HG03460 (cell line): ENCODE measurements at regions not wholly inside any gene's neighbourhood (a gene's known extent, or its start where the extent isn't known, plus 50 kb on each side); places are given as distances from the start of the nearest gene placed in this dataset.
A peak's percentile ranks its signal among the peaks of the same experiment; 100 is the strongest.

ENCODE experiments used
- ATAC-seq: cut with Tn5 transposase; IDR thresholded peaks from one replicate; pipeline ENCODE4 v1.9.1; 2021; ENCODE audit not compliant: unreplicated experiment

- no peak for ATAC-seq
Measured at GRCh38 chr1:109827466-109827865, 63.7 kb upstream of the EPS8L3 start.

- ATAC-seq: no peak
Measured at GRCh38 chr1:109826930-109827349, 63.2 kb upstream of the EPS8L3 start.

DNA sequence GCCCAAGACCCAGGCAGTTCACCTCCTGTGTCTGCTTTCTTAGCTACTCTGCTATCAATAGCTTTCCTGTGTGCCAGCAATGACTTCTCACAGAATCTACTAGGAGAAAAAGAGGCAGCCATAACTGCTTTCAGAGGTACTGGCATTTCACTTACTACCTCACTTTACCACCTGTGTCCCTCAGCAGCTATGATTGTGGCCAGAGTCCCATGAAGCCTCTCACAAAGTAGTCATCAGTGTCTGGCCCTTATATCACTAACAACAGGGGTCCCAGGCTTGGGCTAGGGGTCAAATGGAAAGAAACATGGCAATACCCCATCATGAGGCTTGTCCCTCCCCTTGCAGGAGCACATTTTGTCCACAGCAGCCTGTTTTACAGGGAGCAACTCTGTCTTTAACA, 62.7 kb upstream of the EPS8L3 start:
- no peak for ATAC-seq

- no peak for ATAC-seq
Measured at GRCh38 chr1:109824349-109825115, 60.8 kb upstream of the EPS8L3 start.

GRCh38 chr1:109823543-109824348, 60.0 kb upstream of the EPS8L3 start:
- ATAC-seq: no peak

DNA sequence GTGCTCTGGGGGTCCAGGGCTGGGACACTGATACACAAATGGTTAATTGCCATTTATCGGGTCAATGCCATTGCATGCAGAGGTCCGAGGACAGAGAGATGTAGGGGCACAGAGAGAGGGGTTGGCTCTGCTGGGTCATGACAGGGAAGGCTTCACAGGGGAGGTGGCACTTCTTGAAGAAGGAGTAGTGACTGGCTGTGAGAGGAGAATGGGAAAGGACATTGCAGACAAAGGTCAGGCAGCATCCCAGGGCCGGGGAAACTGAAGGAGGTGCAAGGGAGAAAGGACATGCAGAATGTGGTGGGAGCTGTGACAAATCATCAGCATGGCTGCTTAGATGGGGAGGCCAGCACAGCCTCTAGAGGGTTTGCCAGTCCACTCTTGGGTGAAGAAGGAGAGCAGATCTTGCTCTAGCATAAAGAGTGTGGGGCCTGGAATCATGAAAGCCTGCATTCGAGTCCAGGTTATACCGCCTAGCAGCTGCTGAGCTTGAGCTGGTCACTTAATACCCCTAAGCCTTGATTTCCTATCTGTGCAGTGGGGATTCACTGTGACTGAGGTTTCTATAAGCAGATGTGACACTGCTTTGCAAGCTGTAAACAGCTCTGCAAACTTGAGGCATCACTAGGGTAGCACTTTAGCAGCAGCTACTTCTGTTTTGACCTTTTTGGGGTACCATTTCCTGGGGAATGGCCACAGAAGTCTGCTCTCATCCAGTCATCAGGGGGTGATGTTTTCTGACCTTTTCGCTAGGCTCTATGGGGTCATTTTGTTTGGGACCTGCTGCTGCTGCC, 59.2 kb upstream of the EPS8L3 start:
- ATAC-seq: no peak

DNA sequence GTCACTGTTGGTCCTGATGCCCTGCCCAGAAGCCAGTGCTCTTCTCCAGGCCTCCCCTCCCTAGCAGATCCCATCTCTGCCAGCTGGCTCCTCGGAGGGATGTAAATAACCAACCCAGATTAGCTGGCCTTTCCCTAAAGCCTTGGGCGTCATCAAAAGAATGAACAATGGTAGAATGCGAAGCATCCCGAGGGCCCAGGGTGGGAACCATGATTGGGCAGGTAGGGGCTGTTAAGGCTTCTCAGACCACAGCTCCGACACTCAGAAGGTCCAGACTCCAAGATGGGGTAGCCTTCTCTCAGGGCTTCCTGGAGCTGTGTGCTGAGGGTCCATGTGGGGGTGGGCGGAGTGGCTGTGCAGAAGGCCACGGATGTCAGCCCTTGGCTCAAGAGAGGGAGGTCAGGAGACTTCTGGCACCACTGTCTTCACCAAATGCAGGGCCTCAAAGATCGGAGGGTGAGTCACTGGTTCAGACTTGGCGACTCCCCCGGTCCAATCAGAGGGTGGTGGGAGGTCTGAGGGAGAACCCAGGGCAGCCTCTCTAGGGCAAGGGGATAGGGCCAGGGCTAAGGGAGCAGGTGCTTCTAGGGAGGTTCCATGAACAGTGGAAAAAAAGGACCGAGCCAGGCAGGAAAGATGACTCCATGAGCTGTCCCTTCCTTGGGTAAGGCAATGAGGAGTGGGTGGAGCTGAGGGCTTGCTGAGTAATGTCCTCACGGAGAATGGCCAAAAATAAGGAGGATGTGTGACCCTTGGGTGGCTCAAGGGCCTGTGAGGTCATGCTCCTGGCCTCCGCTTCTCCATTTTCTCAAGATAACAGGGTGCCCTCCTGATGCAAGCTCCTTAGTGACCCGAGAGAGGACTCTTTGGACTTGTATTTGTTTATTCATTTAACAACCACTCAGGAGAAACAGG, 58.4 kb upstream of the EPS8L3 start:
- no peak for ATAC-seq

GRCh38 chr1:109821221-109821669, 57.5 kb upstream of the EPS8L3 start:
- no peak for ATAC-seq

DNA sequence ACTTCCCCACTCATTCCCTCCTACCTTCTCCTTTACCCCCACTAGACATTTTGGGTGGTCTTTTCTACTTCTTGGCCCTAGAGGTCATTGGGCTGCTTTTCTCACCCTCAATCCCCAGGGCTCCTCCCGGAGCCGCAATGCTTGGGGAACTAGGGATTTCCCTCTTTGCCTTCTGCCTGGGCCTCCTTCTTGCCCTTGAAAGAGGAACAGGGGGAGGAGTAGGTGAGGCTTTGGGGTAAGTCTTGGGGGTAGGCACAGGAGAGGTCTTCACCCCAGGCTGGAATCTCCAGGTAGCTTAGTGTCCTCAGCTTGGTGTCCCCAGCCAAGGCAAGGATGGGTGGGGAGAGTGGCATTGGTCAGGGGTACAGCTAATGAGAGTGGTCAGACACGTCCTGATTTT, 56.2 kb upstream of the EPS8L3 start:
- ATAC-seq: no peak

DNA sequence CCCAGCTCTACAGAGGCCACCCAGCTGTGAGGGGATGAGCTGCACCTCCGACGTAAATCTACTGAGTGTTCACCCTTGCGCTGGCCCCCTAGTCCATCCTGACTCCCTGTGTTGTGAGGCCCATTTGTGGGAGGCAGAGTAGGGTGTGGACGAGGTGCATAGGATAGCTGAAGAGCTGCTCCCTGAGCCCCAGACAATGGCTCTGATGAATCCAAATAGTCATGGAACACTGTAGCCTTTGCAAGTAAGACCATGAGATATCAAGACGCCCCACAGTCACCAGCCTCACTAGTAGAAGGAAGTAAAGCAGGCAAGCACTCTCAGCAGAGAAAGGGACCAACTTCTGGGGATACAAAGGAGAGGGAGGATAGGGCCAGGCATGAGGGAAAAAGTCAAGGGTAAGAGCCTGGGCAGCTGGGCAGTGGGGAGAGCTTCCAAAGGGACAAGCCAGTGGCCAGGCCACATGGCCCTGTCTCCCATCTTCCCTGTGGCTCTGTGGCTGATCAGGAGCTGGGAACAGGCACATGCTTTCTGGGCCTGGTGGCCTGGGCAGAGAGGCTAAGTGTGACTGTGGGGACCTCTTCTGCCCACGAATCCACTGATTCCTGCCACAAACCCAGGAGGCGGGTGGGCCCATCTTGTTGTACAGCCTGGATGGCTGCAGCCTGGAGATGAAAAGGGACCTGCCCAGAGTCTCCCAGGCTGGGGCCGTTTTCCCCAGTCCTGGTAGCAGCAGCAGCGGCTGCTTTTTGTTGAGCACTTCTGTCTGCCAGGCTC, 55.5 kb upstream of the EPS8L3 start:
- no peak for ATAC-seq

DNA sequence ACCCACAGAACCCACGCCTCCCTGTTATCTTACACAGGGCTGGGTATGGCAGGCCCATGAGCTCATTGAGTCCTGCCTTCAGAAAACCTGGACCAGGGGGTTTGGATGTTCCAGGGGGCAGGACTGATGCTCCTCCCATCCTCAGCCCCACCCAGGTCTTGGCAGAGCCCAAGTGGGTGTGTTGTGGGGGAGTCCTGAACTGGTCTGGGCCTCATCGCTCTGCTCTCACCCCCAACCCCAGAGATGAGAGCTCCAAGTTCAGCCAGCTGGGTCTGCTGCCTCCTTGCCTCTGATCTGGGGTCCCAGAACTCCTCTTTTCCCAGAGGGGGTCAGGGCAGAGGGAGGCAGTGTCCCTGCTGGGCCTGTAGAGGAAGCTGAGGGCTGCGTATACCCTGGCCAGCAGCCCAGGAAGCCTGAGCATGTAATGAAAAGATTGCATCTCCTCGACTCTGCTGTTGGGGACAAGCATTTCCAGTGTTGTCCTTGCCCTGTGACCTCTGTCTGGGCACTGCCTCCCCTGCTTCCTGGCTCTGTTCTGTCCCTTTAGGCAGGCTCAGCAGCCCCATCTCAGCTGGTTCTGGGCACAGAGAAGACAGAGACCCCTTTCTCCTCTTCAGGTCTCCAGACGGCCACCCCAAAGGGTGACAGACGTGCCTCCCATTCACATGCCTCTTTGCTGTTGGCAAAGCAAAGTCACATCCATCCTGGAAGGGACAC, 54.7 kb upstream of the EPS8L3 start:
- no peak for ATAC-seq

GRCh38 chr1:109817881-109818270, 54.2 kb upstream of the EPS8L3 start:
- ATAC-seq: no peak

GRCh38 chr1:109816975-109817535, 53.3 kb upstream of the EPS8L3 start:
- no peak for ATAC-seq

DNA sequence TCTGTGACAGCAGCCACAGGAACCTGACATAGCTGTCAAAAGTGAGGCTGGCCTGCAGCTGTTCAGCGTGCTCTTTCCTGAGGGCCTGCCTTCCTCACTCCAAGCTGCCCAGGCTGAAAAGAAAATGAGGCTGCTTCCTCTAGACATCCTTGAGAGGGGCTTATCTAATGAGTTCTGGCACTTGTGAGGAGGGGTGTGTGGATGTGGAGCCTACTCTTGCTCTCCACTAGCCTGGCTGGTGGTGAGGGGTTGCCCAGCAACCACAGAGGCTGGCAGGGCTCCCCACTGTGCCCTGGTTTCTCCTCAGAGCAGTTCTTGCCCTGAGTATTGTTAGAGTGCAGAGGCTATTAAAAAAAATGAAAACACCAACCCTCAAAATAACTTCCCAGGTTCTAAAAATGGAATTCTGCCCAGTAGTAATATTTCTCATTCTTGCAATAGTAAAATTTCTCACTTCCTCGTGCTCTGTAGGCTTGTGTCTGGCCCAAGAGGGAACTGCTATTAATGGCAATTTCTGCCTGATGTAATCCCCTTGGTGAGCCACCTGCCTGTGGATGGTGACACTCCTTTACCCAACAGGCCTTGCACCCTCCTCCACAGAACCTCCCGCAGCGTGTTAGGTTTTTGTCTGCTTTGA, 52.6 kb upstream of the EPS8L3 start:
- peak; percentile 84 for ATAC-seq

GRCh38 chr1:109815809-109816174, 52.1 kb upstream of the EPS8L3 start:
- ATAC-seq: no peak

DNA sequence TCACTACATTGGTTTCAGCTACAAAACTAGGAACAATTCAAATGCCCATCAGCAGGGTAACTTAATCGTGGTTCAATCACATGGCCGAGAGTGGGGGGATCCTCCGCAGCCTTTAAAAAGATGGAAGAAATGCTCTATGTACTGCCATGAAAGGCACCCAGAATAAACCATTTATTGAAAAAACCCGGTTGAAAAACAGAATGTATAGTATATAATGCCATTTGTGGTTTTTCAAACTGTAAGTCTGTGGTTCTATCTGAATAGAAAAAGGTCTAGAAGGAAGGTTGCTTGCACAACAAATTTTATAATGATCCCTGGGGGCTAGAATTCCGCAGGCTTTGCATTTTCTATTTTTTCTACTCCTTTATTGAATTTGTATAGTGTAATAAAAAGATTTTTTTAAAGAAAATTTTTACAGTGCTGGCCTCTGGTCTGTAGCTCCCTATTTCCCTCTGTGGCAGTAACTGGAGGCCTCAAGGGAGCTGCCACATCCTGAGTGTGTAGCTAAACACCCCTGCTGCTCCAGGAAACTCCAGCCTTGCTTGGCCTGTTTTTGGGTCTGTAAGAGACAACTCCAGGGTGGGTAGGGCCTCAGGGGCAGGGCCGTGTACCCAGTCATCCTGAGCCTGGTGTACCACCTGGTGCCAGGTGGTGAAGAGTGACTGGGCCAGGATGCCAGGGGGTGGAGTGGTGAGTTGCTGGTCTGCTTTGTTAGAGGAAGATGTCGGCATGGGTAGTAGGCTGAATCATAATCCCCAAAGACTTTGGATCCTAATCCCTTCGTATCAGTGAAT, 51.5 kb upstream of the EPS8L3 start:
- ATAC-seq: no peak

DNA sequence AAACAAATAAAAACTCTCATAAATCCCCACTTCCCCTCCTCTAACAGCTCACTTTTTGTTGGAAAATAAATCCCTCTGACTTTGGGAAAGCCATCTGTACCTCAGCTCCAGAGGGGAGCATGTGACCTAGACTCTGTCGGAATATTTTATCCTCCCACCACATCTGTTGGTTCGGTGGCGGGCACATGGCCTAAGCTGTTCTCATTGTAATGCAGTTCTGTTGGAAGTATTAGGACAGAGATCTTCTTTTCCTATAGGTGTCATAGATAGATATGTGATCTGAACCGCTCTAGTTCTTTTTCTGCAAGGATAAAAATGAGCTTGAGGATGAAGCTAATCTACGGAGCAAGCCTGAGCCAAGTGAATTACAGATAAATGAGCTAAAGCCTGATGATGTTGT, 50.5 kb upstream of the EPS8L3 start:
- no peak for ATAC-seq
